MCF 10A (cell line): ENCODE measurements at regions not wholly inside any gene's neighbourhood (a gene's known extent, or its start where the extent isn't known, plus 50 kb on each side); places are given as distances from the start of the nearest gene placed in this dataset.

Source experiments
- BruUV-seq: library from RNA; stranded (reverse); fragments of 400-500 nt; replicated peaks from 2 replicates; lab custom pipeline; 2021; lab: Mats Ljungman, UMichigan
- CTCF ChIA-PET: fragments of 300-600 bp; sonication (Branson Sonifier 250); formaldehyde crosslinking; extraction: SDS; loops from one replicate; lab custom pipeline; 2021; ENCODE audit warnings: antibody characterized with exemption, inconsistent platforms; lab: Yijun Ruan, JAX
- POLR2A ChIA-PET: fragments of 300-600, 350-650 bp; sonication (Branson Sonifier 250); formaldehyde crosslinking; extraction: SDS; loops from one replicate; lab custom pipeline; 2020; ENCODE audit warnings: antibody characterized with exemption, inconsistent platforms; lab: Yijun Ruan, JAX
- DNase-seq: peaks from one replicate; pipeline ENCODE4 v3.0.0-alpha.2; 2018; ENCODE audit not compliant: unreplicated experiment
- H3K27ac Mint-ChIP-seq: one replicate; pipeline ENCODE4 v1.8.0; 2022; ENCODE audit warnings: mild to moderate bottlenecking, low read depth, mixed read lengths; ENCODE audit not compliant: unreplicated experiment
- H3K27me3 Mint-ChIP-seq: one replicate; pipeline ENCODE4 v1.8.0; 2022; ENCODE audit warnings: mixed read lengths; ENCODE audit not compliant: insufficient read depth, unreplicated experiment
- H3K36me3 Mint-ChIP-seq: one replicate; pipeline ENCODE4 v1.8.0; 2022; ENCODE audit warnings: mild to moderate bottlenecking, moderate library complexity, mixed read lengths; ENCODE audit not compliant: insufficient read depth, unreplicated experiment
- H3K4me1 Mint-ChIP-seq: one replicate; pipeline ENCODE4 v1.8.0; 2022; ENCODE audit warnings: mixed read lengths; ENCODE audit not compliant: insufficient read depth, unreplicated experiment
- H3K4me3 Mint-ChIP-seq: one replicate; pipeline ENCODE4 v1.8.0; 2022; ENCODE audit warnings: mild to moderate bottlenecking, moderate library complexity, mixed read lengths; ENCODE audit not compliant: unreplicated experiment
- H3K9me3 Mint-ChIP-seq: one replicate; pipeline ENCODE4 v1.8.0; 2022; ENCODE audit warnings: mixed read lengths; ENCODE audit not compliant: unreplicated experiment
- CTCF ChIP-seq: fragments of 200-600 bp; IDR thresholded peaks from one replicate; pipeline ENCODE4 v1.8.0; 2022; ENCODE audit warnings: antibody characterized with exemption, mild to moderate bottlenecking; ENCODE audit not compliant: unreplicated experiment
- intact Hi-C: fragments of 100-400 bp; cut with micrococcal nuclease; formaldehyde crosslinking; loops from 2 replicates; pipeline ENCODE4 v1.14.1; 2022

- DNase-seq, result no peak
- POLR2A ChIA-PET, result no interaction called here
- intact Hi-C loops, result no loop called here
- H3K9me3 Mint-ChIP-seq, result peaks cover 16% of the 10 kb centered on the region
- TF ChIP-seq CTCF, result no peak
- H3K36me3 Mint-ChIP-seq, result no peaks in the 10 kb centered on the region
- no TSS peak for BruUV-seq
- CTCF ChIA-PET, result no interaction called here
- H3K4me1 Mint-ChIP-seq, result no peaks in the 10 kb centered on the region
- H3K27me3 Mint-ChIP-seq, result peaks cover 37% of the 10 kb centered on the region
- H3K27ac Mint-ChIP-seq, result no peak overlapping the region
- no peak overlapping the region for H3K4me3 Mint-ChIP-seq
Observed at GRCh38 chrX:23524467-23524866, 142.8 kb upstream of the PRDX4 start.

- BruUV-seq, result no TSS peak
- Mint-ChIP-seq H3K27ac (no peak overlapping the region), H3K9me3 (peaks cover 16% of the 10 kb centered on the region), H3K27me3 (peaks cover 47% of the 10 kb centered on the region), H3K4me1 (no peaks in the 10 kb centered on the region), H3K36me3 (no peaks in the 10 kb centered on the region), H3K4me3 (no peak overlapping the region)
- TF ChIP-seq CTCF, result no peak
- intact Hi-C loops, result no loop called here
- ChIA-PET CTCF (interaction anchor here (0.5 to 0.6 kb wide), 2 partner anchors 326 to 1381 kb away, joined by 4 to 5 read pairs; no protein-coding TSS in a partner anchor), POLR2A (no interaction called here)
- DNase-seq, result peak; percentile 9
Observed at GRCh38 chrX:23525531-23525930, 141.8 kb upstream of the PRDX4 start.

GRCh38 chrX:23540532-23540931 lies 126.8 kb upstream of the PRDX4 start:
- H3K4me3 Mint-ChIP-seq, result no peak overlapping the region
- TF ChIP-seq CTCF, result no peak
- intact Hi-C loops, result no loop called here
- CTCF ChIA-PET, result interaction anchor here (1.0 kb wide), 1 partner anchor 76 kb away, joined by 4 read pairs; no protein-coding TSS in a partner anchor
- no peak overlapping the region for H3K27ac Mint-ChIP-seq
- no TSS peak for BruUV-seq
- no peaks in the 10 kb centered on the region for H3K36me3 Mint-ChIP-seq
- peaks cover 47% of the 10 kb centered on the region for H3K27me3 Mint-ChIP-seq
- POLR2A ChIA-PET, result no interaction called here
- no peaks in the 10 kb centered on the region for H3K9me3 Mint-ChIP-seq
- no peaks in the 10 kb centered on the region for H3K4me1 Mint-ChIP-seq
- DNase-seq, result no peak

- TF ChIP-seq CTCF, result no peak
- H3K4me1 Mint-ChIP-seq, result no peaks in the 10 kb centered on the region
- H3K27me3 Mint-ChIP-seq, result peaks cover 79% of the 10 kb centered on the region
- H3K9me3 Mint-ChIP-seq, result no peaks in the 10 kb centered on the region
- peak; percentile 52 for DNase-seq
- POLR2A ChIA-PET, result no interaction called here
- no peaks in the 10 kb centered on the region for H3K36me3 Mint-ChIP-seq
- H3K4me3 Mint-ChIP-seq, result no peak overlapping the region
- H3K27ac Mint-ChIP-seq, result no peak overlapping the region
- CTCF ChIA-PET, result no interaction called here
- intact Hi-C loops, result no loop called here
- BruUV-seq, result no TSS peak
Observed at GRCh38 chrX:23548164-23548563, 119.1 kb upstream of the PRDX4 start.
